Liver (tissue), 8 donors: ENCODE measurements at regions not wholly inside any gene's neighbourhood (a gene's known extent, or its start where the extent isn't known, plus 50 kb on each side); places are given as distances from the start of the nearest gene placed in this dataset.
A peak's percentile ranks its signal among the peaks of the same experiment; 100 is the strongest.

Source experiments
- DNase-seq: peaks from one replicate; pipeline ENCODE4 v3.0.0-alpha.2; 2017; ENCODE audit warnings: low spot score
- H3K27ac ChIP-seq, 2 donors: one replicate each; pipeline ENCODE4 v1.7.0; 2013; ENCODE audit warnings: inconsistent platforms in 2 of 2, low read length in 2 of 2, control low read depth in 1 of 2, low read depth in 1 of 2, mild to moderate bottlenecking in 1 of 2
- H3K27me3 ChIP-seq, 4 donors: one replicate each; pipeline versions ENCODE4 v1.6.1 to v1.7.0; 2013; ENCODE audit warnings: low read length in 3 of 4, inconsistent platforms in 1 of 4, mild to moderate bottlenecking in 1 of 4, moderate library complexity in 1 of 4; ENCODE audit not compliant: control insufficient read depth in 4 of 4, insufficient read depth in 4 of 4
- H3K36me3 ChIP-seq, 4 donors: one replicate each; pipeline versions ENCODE4 v1.6.1 to v1.7.0; 2013; ENCODE audit warnings: low read length in 3 of 4, mild to moderate bottlenecking in 3 of 4, low read depth in 1 of 4, moderate library complexity in 1 of 4; ENCODE audit not compliant: control insufficient read depth in 4 of 4, insufficient read depth in 3 of 4
- H3K4me1 ChIP-seq, 4 donors: one replicate each; pipeline versions ENCODE4 v1.6.1 to v1.7.0; 2013; ENCODE audit warnings: low read length in 3 of 4, mild to moderate bottlenecking in 3 of 4, moderate library complexity in 1 of 4; ENCODE audit not compliant: control insufficient read depth in 4 of 4, insufficient read depth in 4 of 4
- H3K4me3 ChIP-seq, 3 donors: one replicate each; pipeline versions ENCODE4 v1.6.1 to v1.7.0; 2013; ENCODE audit warnings: low read length in 3 of 3, control low read depth in 1 of 3, low read depth in 1 of 3, mild to moderate bottlenecking in 1 of 3
- H3K9ac ChIP-seq, 2 donors: one replicate each; pipeline ENCODE4 v1.7.0; 2013; ENCODE audit warnings: low read length in 2 of 2, mild to moderate bottlenecking in 2 of 2, moderate library complexity in 2 of 2, control low read depth in 1 of 2, low read depth in 1 of 2
- H3K9me3 ChIP-seq, 4 donors: one replicate each; pipeline versions ENCODE4 v1.6.1 to v1.7.0; 2013; ENCODE audit warnings: low read length in 3 of 4; ENCODE audit not compliant: control insufficient read depth in 4 of 4
- EGR1 ChIP-seq, 2 donors: IDR thresholded peaks; 2 replicates each; pipeline ENCODE4 v1.6.1; 2016 to 2018; ENCODE audit warnings: antibody characterized with exemption in 2 of 2, low read depth in 2 of 2
- FOXA1 ChIP-seq: IDR thresholded peaks from 2 replicates; pipeline ENCODE4 v1.6.1; 2016; ENCODE audit warnings: antibody characterized with exemption
- FOXA2 ChIP-seq: IDR thresholded peaks from 2 replicates; pipeline ENCODE4 v1.6.1; 2016; ENCODE audit warnings: antibody characterized with exemption
- GABPA ChIP-seq, 2 donors: IDR thresholded peaks in 1 of 2; conservative IDR thresholded peaks in 1 of 2; 2 replicates each; pipeline ENCODE4 v1.6.1; 2016; ENCODE audit warnings: antibody characterized with exemption in 2 of 2, mild to moderate bottlenecking in 1 of 2, moderate library complexity in 1 of 2
- HNF4A ChIP-seq, 2 donors: conservative IDR thresholded peaks; 2 replicates each; pipeline ENCODE4 v1.6.1; 2016; ENCODE audit warnings: antibody characterized with exemption in 2 of 2, mild to moderate bottlenecking in 2 of 2
- HNF4G ChIP-seq: IDR thresholded peaks from 2 replicates; pipeline ENCODE4 v1.6.1; 2016; ENCODE audit warnings: antibody characterized with exemption
- JUND ChIP-seq, 2 donors: IDR thresholded peaks; 2 replicates each; pipeline ENCODE4 v1.6.1; 2016; ENCODE audit warnings: antibody characterized with exemption in 2 of 2
- NR2F2 ChIP-seq: IDR thresholded peaks from 2 replicates; pipeline ENCODE4 v1.6.1; 2016; ENCODE audit warnings: antibody characterized with exemption
- RAD21 ChIP-seq, 2 donors: IDR thresholded peaks; 2 replicates each; pipeline ENCODE4 v1.6.1; 2016; ENCODE audit warnings: antibody characterized with exemption in 2 of 2, mild to moderate bottlenecking in 2 of 2
- RXRA ChIP-seq, 2 donors: IDR thresholded peaks; 2 replicates each; pipeline ENCODE4 v1.6.1; 2017 to 2018; ENCODE audit warnings: antibody characterized with exemption in 2 of 2, mild to moderate bottlenecking in 1 of 2
- SP1 ChIP-seq: IDR thresholded peaks from 2 replicates; pipeline ENCODE4 v1.6.1; 2018; ENCODE audit warnings: antibody characterized with exemption, mild to moderate bottlenecking
- TAF1 ChIP-seq: conservative IDR thresholded peaks from 2 replicates; pipeline ENCODE4 v1.6.1; 2016; ENCODE audit warnings: antibody characterized with exemption, mild to moderate bottlenecking
- YY1 ChIP-seq: IDR thresholded peaks from 2 replicates; pipeline ENCODE4 v1.6.1; 2016; ENCODE audit warnings: antibody characterized with exemption, mild to moderate bottlenecking
- WGBS: extraction: QIAGEN DNeasy Blood & Tissue Kit; methylation state at CpG from one replicate; pipeline ENCODE4 v1.1.7; 2013; 5-methylcytosine and 5-hydroxymethylcytosine counted together
- TF ChIP-seq, protein P1 (sequence below): fragments of 150-350 bp; IDR thresholded peaks from 2 replicates; pipeline ENCODE4 v1.5.1; 2017; ENCODE audit warnings: improper control_type of control experiment, low read depth, low read length; ENCODE audit not compliant: missing input control
- TF ChIP-seq, protein P2 (sequence below): IDR thresholded peaks from 2 replicates; pipeline ENCODE4 v1.6.1; 2016; ENCODE audit warnings: antibody characterized with exemption
- TF ChIP-seq, protein P3 (sequence below): IDR thresholded peaks from 2 replicates; pipeline ENCODE4 v1.6.1; 2016; ENCODE audit warnings: antibody characterized with exemption
- TF ChIP-seq, protein P4 (sequence below): IDR thresholded peaks from 2 replicates; pipeline ENCODE4 v1.6.1; 2016; ENCODE audit warnings: antibody characterized with exemption
- TF ChIP-seq, protein P5 (sequence below): IDR thresholded peaks from 2 replicates; pipeline ENCODE4 v1.6.1; 2016; ENCODE audit warnings: antibody characterized with exemption, mild to moderate bottlenecking
- donor health status: healthy.
- donor health status: healthy.
- donor health status: healthy.
- donor health status: healthy.
- donor health status: healthy.

DNA sequence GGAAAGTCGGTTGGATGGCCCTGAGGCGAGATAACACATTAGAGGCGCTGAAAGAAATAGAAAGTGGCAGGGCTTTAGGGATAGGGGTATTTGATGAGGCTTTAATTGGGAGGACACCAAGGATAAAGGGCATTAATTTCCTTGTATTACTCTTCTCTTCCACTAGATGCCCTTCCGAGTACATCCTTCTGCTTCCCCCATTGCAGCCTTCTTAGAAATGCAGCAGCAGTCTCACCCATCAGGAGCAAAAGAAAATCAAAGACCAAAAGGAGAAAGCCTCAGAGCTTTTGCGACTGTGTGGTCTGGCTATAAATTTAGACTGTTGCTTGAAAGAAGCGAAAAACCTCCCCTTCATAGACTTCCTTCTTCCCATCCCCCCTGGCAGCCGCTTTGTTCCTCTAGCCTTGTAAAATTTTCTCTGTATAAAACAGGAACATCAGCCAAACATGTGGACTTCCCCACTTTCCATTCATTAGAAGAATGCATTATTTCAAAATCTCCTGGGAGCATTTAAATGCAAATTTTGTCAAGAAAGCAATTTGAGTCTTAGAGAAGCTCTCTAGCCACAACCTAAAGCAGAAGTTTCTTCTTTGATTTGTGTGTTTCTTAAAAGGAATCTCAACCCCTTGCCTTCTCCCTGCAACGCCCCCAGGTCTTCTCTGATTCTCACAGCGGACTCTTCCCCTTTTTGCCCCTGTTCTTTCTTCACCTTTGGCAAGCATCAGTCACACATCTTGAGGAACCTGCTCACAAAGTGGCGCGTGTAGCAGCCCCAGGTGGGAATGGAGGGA lies 76.6 kb downstream of the NDUFS5 start:
- H3K27ac ChIP-seq = peak overlapping the region in 1 of 2 donors; percentile 23
- no peaks in the 10 kb centered on the region for H3K27me3 ChIP-seq
- TF ChIP-seq HNF4A (conservative IDR thresholded peaks at IDR 0.05) (peak in 1 of 2 donors; percentile 16), RAD21 (IDR thresholded peaks at IDR 0.05) (peak; percentile 93 to 94), RXRA (IDR thresholded peaks at IDR 0.05) (peak; percentile 4 to 31)
- TF ChIP-seq, protein P1, sequence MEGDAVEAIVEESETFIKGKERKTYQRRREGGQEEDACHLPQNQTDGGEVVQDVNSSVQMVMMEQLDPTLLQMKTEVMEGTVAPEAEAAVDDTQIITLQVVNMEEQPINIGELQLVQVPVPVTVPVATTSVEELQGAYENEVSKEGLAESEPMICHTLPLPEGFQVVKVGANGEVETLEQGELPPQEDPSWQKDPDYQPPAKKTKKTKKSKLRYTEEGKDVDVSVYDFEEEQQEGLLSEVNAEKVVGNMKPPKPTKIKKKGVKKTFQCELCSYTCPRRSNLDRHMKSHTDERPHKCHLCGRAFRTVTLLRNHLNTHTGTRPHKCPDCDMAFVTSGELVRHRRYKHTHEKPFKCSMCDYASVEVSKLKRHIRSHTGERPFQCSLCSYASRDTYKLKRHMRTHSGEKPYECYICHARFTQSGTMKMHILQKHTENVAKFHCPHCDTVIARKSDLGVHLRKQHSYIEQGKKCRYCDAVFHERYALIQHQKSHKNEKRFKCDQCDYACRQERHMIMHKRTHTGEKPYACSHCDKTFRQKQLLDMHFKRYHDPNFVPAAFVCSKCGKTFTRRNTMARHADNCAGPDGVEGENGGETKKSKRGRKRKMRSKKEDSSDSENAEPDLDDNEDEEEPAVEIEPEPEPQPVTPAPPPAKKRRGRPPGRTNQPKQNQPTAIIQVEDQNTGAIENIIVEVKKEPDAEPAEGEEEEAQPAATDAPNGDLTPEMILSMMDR = peak; percentile 80
- TF ChIP-seq, protein P2, sequence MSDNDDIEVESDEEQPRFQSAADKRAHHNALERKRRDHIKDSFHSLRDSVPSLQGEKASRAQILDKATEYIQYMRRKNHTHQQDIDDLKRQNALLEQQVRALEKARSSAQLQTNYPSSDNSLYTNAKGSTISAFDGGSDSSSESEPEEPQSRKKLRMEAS = no peak
- H3K4me1 ChIP-seq = peaks cover 0 to 26% (median 14%) of the 10 kb centered on the region in 4 donors
- DNase-seq = no peak
- WGBS = 41% methylated on average over 11 of the region's 11 CpGs
- no peaks in the 10 kb centered on the region for H3K9me3 ChIP-seq
- H3K36me3 ChIP-seq = no peaks in the 10 kb centered on the region
- no peak overlapping the region for H3K9ac ChIP-seq
- no peak overlapping the region for H3K4me3 ChIP-seq

DNA sequence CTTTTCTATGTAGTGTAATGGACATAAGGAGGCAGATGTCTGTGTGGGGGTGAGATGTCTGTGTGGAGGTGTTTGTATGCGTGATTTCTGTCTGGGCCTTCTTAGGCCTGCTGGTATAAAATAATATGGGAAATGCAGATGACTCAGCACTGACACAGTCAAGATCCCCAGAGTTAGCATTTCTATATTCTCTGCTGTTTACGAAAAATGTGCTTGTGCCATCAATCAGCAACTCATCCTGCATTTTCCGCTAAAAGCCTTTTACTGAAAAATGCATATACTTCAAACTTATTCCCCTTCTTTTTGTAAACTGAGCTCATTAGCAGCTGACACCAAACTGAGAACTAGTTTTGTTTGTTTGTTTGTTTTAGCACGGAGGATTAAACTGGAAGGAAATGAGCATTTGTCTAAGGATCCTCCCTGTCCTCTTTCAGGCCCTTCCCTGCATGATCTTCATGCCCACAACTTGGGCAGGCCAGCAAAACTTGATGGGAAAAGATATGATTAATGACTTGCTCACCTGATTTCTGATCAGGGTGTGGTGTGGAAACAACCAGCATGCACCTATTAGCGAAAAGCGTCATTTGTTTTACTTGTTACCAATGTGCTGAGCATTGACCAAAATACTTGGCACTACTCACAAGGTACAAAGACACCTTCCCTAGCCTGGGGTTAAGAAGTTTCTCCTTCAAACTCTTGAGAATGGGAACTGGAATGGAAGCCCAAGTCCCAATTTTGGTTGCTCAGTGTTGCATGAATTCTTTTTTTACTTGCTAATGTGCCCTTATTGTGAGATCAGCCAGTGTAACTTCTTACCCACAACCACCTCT lies 77.4 kb downstream of the NDUFS5 start:
- no peaks in the 10 kb centered on the region for H3K36me3 ChIP-seq
- peaks cover 0 to 27% (median 14%) of the 10 kb centered on the region in 4 donors for H3K4me1 ChIP-seq
- no peaks in the 10 kb centered on the region for H3K27me3 ChIP-seq
- H3K4me3 ChIP-seq = no peak overlapping the region
- H3K9ac ChIP-seq = peak overlapping the region in 1 of 2 donors; percentile 17
- DNase-seq = no peak
- peak overlapping the region in 1 of 2 donors; percentile 23 for H3K27ac ChIP-seq
- WGBS = 67% methylated on average over 6 of the region's 6 CpGs
- no peaks in the 10 kb centered on the region for H3K9me3 ChIP-seq
- TF ChIP-seq FOXA1 (no peak), TAF1 (no peak), SP1 (no peak), JUND (IDR thresholded peaks at IDR 0.05) (no peak), YY1 (no peak), HNF4G (no peak), EGR1 (IDR thresholded peaks at IDR 0.05; ENCODE audit: low read depth in 2 of 2) (no peak), RXRA (IDR thresholded peaks at IDR 0.05) (no peak), GABPA (IDR thresholded peaks at IDR 0.05 in 1 of 2, conservative IDR thresholded peaks at IDR 0.05 in 1 of 2) (no peak), HNF4A (conservative IDR thresholded peaks at IDR 0.05) (no peak), NR2F2 (no peak), FOXA2 (no peak), RAD21 (IDR thresholded peaks at IDR 0.05) (no peak)
- TF ChIP-seq, protein P3, sequence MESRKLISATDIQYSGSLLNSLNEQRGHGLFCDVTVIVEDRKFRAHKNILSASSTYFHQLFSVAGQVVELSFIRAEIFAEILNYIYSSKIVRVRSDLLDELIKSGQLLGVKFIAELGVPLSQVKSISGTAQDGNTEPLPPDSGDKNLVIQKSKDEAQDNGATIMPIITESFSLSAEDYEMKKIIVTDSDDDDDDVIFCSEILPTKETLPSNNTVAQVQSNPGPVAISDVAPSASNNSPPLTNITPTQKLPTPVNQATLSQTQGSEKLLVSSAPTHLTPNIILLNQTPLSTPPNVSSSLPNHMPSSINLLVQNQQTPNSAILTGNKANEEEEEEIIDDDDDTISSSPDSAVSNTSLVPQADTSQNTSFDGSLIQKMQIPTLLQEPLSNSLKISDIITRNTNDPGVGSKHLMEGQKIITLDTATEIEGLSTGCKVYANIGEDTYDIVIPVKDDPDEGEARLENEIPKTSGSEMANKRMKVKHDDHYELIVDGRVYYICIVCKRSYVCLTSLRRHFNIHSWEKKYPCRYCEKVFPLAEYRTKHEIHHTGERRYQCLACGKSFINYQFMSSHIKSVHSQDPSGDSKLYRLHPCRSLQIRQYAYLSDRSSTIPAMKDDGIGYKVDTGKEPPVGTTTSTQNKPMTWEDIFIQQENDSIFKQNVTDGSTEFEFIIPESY = no peak
- TF ChIP-seq, protein P4, sequence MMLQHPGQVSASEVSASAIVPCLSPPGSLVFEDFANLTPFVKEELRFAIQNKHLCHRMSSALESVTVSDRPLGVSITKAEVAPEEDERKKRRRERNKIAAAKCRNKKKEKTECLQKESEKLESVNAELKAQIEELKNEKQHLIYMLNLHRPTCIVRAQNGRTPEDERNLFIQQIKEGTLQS = no peak
- TF ChIP-seq, protein P1 = no peak
- TF ChIP-seq, protein P2 = no peak
- TF ChIP-seq, protein P5, sequence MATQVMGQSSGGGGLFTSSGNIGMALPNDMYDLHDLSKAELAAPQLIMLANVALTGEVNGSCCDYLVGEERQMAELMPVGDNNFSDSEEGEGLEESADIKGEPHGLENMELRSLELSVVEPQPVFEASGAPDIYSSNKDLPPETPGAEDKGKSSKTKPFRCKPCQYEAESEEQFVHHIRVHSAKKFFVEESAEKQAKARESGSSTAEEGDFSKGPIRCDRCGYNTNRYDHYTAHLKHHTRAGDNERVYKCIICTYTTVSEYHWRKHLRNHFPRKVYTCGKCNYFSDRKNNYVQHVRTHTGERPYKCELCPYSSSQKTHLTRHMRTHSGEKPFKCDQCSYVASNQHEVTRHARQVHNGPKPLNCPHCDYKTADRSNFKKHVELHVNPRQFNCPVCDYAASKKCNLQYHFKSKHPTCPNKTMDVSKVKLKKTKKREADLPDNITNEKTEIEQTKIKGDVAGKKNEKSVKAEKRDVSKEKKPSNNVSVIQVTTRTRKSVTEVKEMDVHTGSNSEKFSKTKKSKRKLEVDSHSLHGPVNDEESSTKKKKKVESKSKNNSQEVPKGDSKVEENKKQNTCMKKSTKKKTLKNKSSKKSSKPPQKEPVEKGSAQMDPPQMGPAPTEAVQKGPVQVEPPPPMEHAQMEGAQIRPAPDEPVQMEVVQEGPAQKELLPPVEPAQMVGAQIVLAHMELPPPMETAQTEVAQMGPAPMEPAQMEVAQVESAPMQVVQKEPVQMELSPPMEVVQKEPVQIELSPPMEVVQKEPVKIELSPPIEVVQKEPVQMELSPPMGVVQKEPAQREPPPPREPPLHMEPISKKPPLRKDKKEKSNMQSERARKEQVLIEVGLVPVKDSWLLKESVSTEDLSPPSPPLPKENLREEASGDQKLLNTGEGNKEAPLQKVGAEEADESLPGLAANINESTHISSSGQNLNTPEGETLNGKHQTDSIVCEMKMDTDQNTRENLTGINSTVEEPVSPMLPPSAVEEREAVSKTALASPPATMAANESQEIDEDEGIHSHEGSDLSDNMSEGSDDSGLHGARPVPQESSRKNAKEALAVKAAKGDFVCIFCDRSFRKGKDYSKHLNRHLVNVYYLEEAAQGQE = no peak
